HCT116 (cell line): ENCODE measurements at regions not wholly inside any gene's neighbourhood (a gene's known extent, or its start where the extent isn't known, plus 50 kb on each side); places are given as distances from the start of the nearest gene placed in this dataset.

ENCODE experiments used
- ATAC-seq: fragments of 200-7000 bp; cut with Tn5 transposase; 2 replicates; pipeline ENCODE4 v1.9.1; 2020; ENCODE audit warnings: mild to moderate bottlenecking, moderate library complexity
- BruUV-seq: library from RNA; stranded (reverse); fragments of 400-500 nt; replicated peaks from 2 replicates; lab custom pipeline; 2021; lab: Mats Ljungman, UMichigan
- CTCF ChIA-PET: fragments of 300-600 bp; sonication (Branson Sonifier 250); formaldehyde crosslinking; loops from one replicate; lab custom pipeline; 2021; ENCODE audit warnings: antibody characterized with exemption; lab: Charles Lee
- POLR2A ChIA-PET: fragments of 300-600, 350-600 bp; sonication (Branson Sonifier 250); formaldehyde crosslinking; loops from one replicate; lab custom pipeline; 2021; ENCODE audit warnings: antibody characterized with exemption; lab: Charles Lee
- RAD21 ChIA-PET, 2 experiments: fragments of 300-600 bp; sonication (Branson Sonifier 250); formaldehyde crosslinking; loops; one replicate each; lab custom pipeline; 2023; ENCODE audit warnings: low total read pairs in 2 of 2; ENCODE audit not compliant: uncharacterized antibody in 2 of 2, unreplicated experiment in 2 of 2, low non-redundant PET in 1 of 2; lab: Charles Lee
- DNase-seq: peaks from one replicate; pipeline ENCODE4 v3.0.0-alpha.2; 2010; ENCODE audit warnings: low read depth, low spot score
- H2AFZ ChIP-seq: fragments of 200-600 bp; shearing (Covaris generic), sonication (generic); 2 replicates; pipeline ENCODE4 v1.6.1; 2017; ENCODE audit warnings: low read depth, mixed run types, mixed read lengths, antibody characterized with exemption, low read length; ENCODE audit not compliant: poor library complexity, severe bottlenecking
- H3K27ac ChIP-seq: 2 replicates; pipeline ENCODE4 v1.5.1; 2012; ENCODE audit warnings: low read depth, low read length
- H3K27me3 ChIP-seq: fragments of 200-600 bp; sonication (generic); 2 replicates; pipeline ENCODE4 v1.6.1; 2016; ENCODE audit warnings: mixed run types, low read length, mixed read lengths; ENCODE audit not compliant: insufficient read depth
- H3K36me3 ChIP-seq, 2 experiments: fragments of 200-500 bp in 1 of 2; fragments of 200-600 bp in 1 of 2; sonication (Bioruptor generic) in 1 of 2; sonication (generic) in 1 of 2; 2 replicates each; pipeline versions ENCODE4 v1.5.1 to v1.6.1; 2014 to 2016; ENCODE audit warnings: low read length in 2 of 2, inconsistent platforms in 1 of 2, mixed read lengths in 1 of 2, mixed run types in 1 of 2; ENCODE audit not compliant: insufficient read depth in 2 of 2, control insufficient read depth in 1 of 2
- H3K4me1 ChIP-seq, 2 experiments: fragments of 200-600 bp in 1 of 2; sonication (generic) in 1 of 2; 2 replicates each; pipeline versions ENCODE4 v1.5.1 to v1.6.1; 2012 to 2017; ENCODE audit warnings: low read length in 2 of 2, inconsistent platforms in 1 of 2, mild to moderate bottlenecking in 1 of 2, mixed read lengths in 1 of 2, mixed run types in 1 of 2, moderate library complexity in 1 of 2; ENCODE audit not compliant: insufficient read depth in 2 of 2, control insufficient read depth in 1 of 2
- H3K4me2 ChIP-seq: fragments of 200-600 bp; sonication (generic); 2 replicates; pipeline ENCODE4 v1.6.1; 2017; ENCODE audit warnings: mixed run types, low read length, mixed read lengths
- H3K4me3 ChIP-seq, 2 experiments: fragments of 200-600 bp in 1 of 2; sonication (generic) in 1 of 2; replicated peaks in 1 of 2; 2 replicates each; pipeline ENCODE4 v1.5.1; 2011 to 2016; ENCODE audit warnings: low read length in 2 of 2, control low read depth in 1 of 2, low read depth in 1 of 2, mild to moderate bottlenecking in 1 of 2, mixed read lengths in 1 of 2, mixed run types in 1 of 2
- H3K79me2 ChIP-seq: fragments of 200-600 bp; sonication (generic); 2 replicates; pipeline ENCODE4 v1.6.1; 2017; ENCODE audit warnings: mild to moderate bottlenecking, mixed run types, low read length, moderate library complexity, mixed read lengths; ENCODE audit not compliant: insufficient read depth
- H3K9ac ChIP-seq: fragments of 200-600 bp; sonication (generic); 2 replicates; pipeline ENCODE4 v1.6.1; 2016; ENCODE audit warnings: low read length, mixed read lengths
- H3K9me2 ChIP-seq: fragments of 200-600 bp; sonication (generic), shearing (Covaris generic); 2 replicates; pipeline ENCODE4 v1.6.1; 2017; ENCODE audit warnings: mixed run types, mild to moderate bottlenecking, moderate library complexity; ENCODE audit not compliant: insufficient read depth
- H3K9me3 ChIP-seq, 2 experiments: fragments of 200-500 bp in 1 of 2; fragments of 200-600 bp in 1 of 2; sonication (Bioruptor generic) in 1 of 2; sonication (generic) in 1 of 2; 2 replicates each; pipeline ENCODE4 v1.6.1; 2014 to 2017; ENCODE audit warnings: low read length in 2 of 2, mixed read lengths in 2 of 2, inconsistent platforms in 1 of 2, low read depth in 1 of 2, mild to moderate bottlenecking in 1 of 2, mixed run types in 1 of 2, moderate library complexity in 1 of 2; ENCODE audit not compliant: control insufficient read depth in 1 of 2, insufficient read depth in 1 of 2
- H4K20me1 ChIP-seq: fragments of 200-600 bp; sonication (generic), shearing (Covaris generic); 2 replicates; pipeline ENCODE4 v1.6.1; 2017; ENCODE audit warnings: mixed run types, mild to moderate bottlenecking, moderate library complexity; ENCODE audit not compliant: insufficient read depth
- CEBPB ChIP-seq: IDR thresholded peaks from 2 replicates; pipeline ENCODE4 v1.6.1; 2012; ENCODE audit warnings: low read depth
- ELF1 ChIP-seq: IDR thresholded peaks from 2 replicates; pipeline ENCODE4 v1.6.1; 2012; ENCODE audit warnings: low read depth, borderline replicate concordance
- EZH2 ChIP-seq: fragments of 200-600 bp; sonication (generic); IDR thresholded peaks from 2 replicates; pipeline ENCODE4 v1.6.1; 2017; ENCODE audit warnings: antibody characterized with exemption, mixed run types
- FOSL1 ChIP-seq: IDR thresholded peaks from 2 replicates; pipeline ENCODE4 v1.6.1; 2012; ENCODE audit warnings: low read depth
- JUND ChIP-seq: IDR thresholded peaks from 2 replicates; pipeline ENCODE4 v1.6.1; 2012
- POLR2A ChIP-seq: IDR thresholded peaks from 2 replicates; pipeline ENCODE4 v1.7.0; 2011; ENCODE audit warnings: borderline replicate concordance; ENCODE audit not compliant: insufficient read depth, insufficient read length; ENCODE audit errors: extremely low read depth
- REST ChIP-seq: IDR thresholded peaks from 2 replicates; pipeline ENCODE4 v1.6.1; 2012; ENCODE audit warnings: low read depth
- SIN3A ChIP-seq: IDR thresholded peaks from 2 replicates; pipeline ENCODE4 v1.6.1; 2012; ENCODE audit warnings: low read depth
- SP1 ChIP-seq: IDR thresholded peaks from 2 replicates; pipeline ENCODE4 v1.6.1; 2012; ENCODE audit warnings: low read depth
- SRF ChIP-seq: IDR thresholded peaks from 2 replicates; pipeline ENCODE4 v1.6.1; 2012; ENCODE audit warnings: low read depth
- TCF7L2 ChIP-seq: IDR thresholded peaks from 2 replicates; pipeline ENCODE4 v1.7.0; 2011; ENCODE audit warnings: borderline replicate concordance, inconsistent platforms; ENCODE audit not compliant: insufficient read depth, insufficient read length; ENCODE audit errors: extremely low read depth
- ZNF274 ChIP-seq: fragments of 200-500 bp; sonication (Bioruptor generic); IDR thresholded peaks from 2 replicates; pipeline ENCODE4 v1.6.1; 2014; ENCODE audit warnings: mild to moderate bottlenecking, low read depth, low read length, inconsistent platforms
- intact Hi-C: fragments of 100-400 bp; cut with micrococcal nuclease; formaldehyde crosslinking; loops from 2 replicates; pipeline ENCODE4 v1.10.0; 2022
- TF ChIP-seq, protein P1 (sequence below): IDR thresholded peaks from 2 replicates; pipeline ENCODE4 v1.6.1; 2011; ENCODE audit warnings: mild to moderate bottlenecking, low read length, moderate library complexity; ENCODE audit not compliant: insufficient replicate concordance; ENCODE audit errors: extremely low read depth
- TF ChIP-seq, protein P2 (sequence below), 3 experiments: fragments of 200-600 bp in 1 of 3; sonication (generic) in 1 of 3; IDR thresholded peaks in 2 of 3; conservative IDR thresholded peaks in 1 of 3; 2 replicates each; pipeline ENCODE4 v1.5.1; 2012 to 2017; ENCODE audit warnings: low read depth in 2 of 3, low read length in 2 of 3, antibody characterized with exemption in 1 of 3, borderline replicate concordance in 1 of 3, control low read depth in 1 of 3, mild to moderate bottlenecking in 1 of 3, mixed read lengths in 1 of 3, mixed run types in 1 of 3, moderate library complexity in 1 of 3; ENCODE audit not compliant: insufficient read depth in 1 of 3

DNA sequence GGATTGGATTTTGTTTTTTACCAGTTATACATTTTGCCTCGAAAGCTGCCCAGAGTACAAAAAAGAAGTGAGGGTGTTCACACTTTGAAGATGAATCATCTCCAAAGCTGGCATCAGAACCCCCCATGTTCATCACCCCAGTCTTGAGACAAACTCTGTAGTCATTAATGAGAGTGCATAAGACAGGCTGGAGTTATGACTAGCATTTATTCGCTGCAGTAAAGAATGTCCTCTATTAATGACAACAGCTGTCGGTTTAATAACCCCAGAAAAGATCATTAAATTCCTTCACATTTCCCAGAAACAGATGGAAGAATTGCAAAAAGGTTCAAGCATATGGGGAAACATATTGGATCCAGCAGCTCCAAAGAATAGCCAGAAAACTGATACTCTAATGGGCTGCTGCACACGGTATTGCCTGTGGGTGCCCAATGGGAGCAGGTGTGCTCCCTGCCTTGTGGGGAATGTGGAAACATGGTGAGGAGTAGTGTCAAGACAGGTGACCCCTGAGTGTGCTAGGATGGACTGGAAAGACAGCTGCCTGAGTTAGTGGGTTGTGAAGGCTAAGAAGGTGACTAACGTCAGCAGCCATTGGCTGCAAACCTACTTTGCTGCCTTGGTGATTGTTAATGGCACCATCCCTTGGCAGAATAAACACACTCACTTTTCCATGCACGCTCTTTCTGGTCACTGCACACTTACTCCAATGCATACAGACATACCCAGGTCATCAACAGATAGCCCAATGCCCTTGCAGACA, 81.9 kb downstream of the AIPL1 start:
- ChIA-PET POLR2A (interaction anchor here (0.6 kb wide), 1 partner anchor 726 kb away, joined by 3 read pairs; no protein-coding TSS in a partner anchor), RAD21 (no interaction called here), CTCF (no interaction called here)
- Histone ChIP-seq H3K27ac (no peak overlapping the region), H3K9me3 (no peaks in the 10 kb centered on the region), H3K4me1 (no peaks in the 10 kb centered on the region), H3K36me3 (no peaks in the 10 kb centered on the region), H3K9ac (no peak overlapping the region), H4K20me1 (no peaks in the 10 kb centered on the region), H3K4me2 (no peak overlapping the region), H3K27me3 (peaks cover 20% of the 10 kb centered on the region), H3K4me3 (no peak overlapping the region), H3K9me2 (no peaks in the 10 kb centered on the region), H2AFZ (no peak overlapping the region), H3K79me2 (no peaks in the 10 kb centered on the region)
- TF ChIP-seq ELF1 (no peak), EZH2 (no peak), SRF (no peak), ZNF274 (no peak), SIN3A (no peak), JUND (no peak), FOSL1 (no peak), POLR2A (no peak), CEBPB (no peak), REST (no peak), SP1 (no peak), TCF7L2 (no peak)
- TF ChIP-seq, protein P1, sequence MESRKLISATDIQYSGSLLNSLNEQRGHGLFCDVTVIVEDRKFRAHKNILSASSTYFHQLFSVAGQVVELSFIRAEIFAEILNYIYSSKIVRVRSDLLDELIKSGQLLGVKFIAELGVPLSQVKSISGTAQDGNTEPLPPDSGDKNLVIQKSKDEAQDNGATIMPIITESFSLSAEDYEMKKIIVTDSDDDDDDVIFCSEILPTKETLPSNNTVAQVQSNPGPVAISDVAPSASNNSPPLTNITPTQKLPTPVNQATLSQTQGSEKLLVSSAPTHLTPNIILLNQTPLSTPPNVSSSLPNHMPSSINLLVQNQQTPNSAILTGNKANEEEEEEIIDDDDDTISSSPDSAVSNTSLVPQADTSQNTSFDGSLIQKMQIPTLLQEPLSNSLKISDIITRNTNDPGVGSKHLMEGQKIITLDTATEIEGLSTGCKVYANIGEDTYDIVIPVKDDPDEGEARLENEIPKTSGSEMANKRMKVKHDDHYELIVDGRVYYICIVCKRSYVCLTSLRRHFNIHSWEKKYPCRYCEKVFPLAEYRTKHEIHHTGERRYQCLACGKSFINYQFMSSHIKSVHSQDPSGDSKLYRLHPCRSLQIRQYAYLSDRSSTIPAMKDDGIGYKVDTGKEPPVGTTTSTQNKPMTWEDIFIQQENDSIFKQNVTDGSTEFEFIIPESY: no peak
- TF ChIP-seq, protein P2, sequence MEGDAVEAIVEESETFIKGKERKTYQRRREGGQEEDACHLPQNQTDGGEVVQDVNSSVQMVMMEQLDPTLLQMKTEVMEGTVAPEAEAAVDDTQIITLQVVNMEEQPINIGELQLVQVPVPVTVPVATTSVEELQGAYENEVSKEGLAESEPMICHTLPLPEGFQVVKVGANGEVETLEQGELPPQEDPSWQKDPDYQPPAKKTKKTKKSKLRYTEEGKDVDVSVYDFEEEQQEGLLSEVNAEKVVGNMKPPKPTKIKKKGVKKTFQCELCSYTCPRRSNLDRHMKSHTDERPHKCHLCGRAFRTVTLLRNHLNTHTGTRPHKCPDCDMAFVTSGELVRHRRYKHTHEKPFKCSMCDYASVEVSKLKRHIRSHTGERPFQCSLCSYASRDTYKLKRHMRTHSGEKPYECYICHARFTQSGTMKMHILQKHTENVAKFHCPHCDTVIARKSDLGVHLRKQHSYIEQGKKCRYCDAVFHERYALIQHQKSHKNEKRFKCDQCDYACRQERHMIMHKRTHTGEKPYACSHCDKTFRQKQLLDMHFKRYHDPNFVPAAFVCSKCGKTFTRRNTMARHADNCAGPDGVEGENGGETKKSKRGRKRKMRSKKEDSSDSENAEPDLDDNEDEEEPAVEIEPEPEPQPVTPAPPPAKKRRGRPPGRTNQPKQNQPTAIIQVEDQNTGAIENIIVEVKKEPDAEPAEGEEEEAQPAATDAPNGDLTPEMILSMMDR (IDR thresholded peaks at IDR 0.05 in 2 of 3, conservative IDR thresholded peaks at IDR 0.05 in 1 of 3; ENCODE audit: borderline replicate concordance in 1 of 3, insufficient read depth in 1 of 3, low read depth in 2 of 3, low read length in 2 of 3): no peak
- ATAC-seq (no peak), DNase-seq (no peak)
- intact Hi-C loops: no loop called here
- BruUV-seq: no TSS peak
